Activated T-cell treated with anti-CD3 and anti-CD28 coated beads, Interleukin-2, amount 50 U/mL, for 72 hours (primary cell): ENCODE measurements at regions not wholly inside any gene's neighbourhood (a gene's known extent, or its start where the extent isn't known, plus 50 kb on each side); places are given as distances from the start of the nearest gene placed in this dataset.

Experiments used
- ATAC-seq, 2 donors: fragments of 150-1000 bp; cut with Tn5 transposase; replicated peaks in 1 of 2; 2 replicates each; pipeline ENCODE4 v1.10.0; 2021; ENCODE audit warnings: moderate library complexity in 2 of 2, mild to moderate bottlenecking in 1 of 2
- DNase-seq, 2 donors: peaks; one replicate each; pipeline ENCODE4 v3.0.0; 2021 to 2022; ENCODE audit warnings: mixed read lengths in 1 of 2
- H3K27ac Mint-ChIP-seq: one replicate; pipeline ENCODE4 v1.8.0; 2022; ENCODE audit warnings: mild to moderate bottlenecking, moderate library complexity, mixed read lengths
- H3K27me3 Mint-ChIP-seq: one replicate; pipeline ENCODE4 v1.8.0; 2022; ENCODE audit warnings: low read depth, mixed read lengths
- H3K36me3 Mint-ChIP-seq, 2 donors: one replicate each; pipeline ENCODE4 v1.8.0; 2022; ENCODE audit warnings: mixed read lengths in 2 of 2, mild to moderate bottlenecking in 1 of 2; ENCODE audit not compliant: insufficient read depth in 2 of 2
- H3K4me1 Mint-ChIP-seq: one replicate; pipeline ENCODE4 v1.8.0; 2022; ENCODE audit warnings: low read depth, mixed read lengths
- H3K4me3 Mint-ChIP-seq, 2 donors: one replicate each; pipeline ENCODE4 v1.8.0; 2022; ENCODE audit warnings: mild to moderate bottlenecking in 2 of 2, mixed read lengths in 2 of 2, moderate library complexity in 2 of 2
- H3K9me3 Mint-ChIP-seq, 2 donors: one replicate each; pipeline ENCODE4 v1.8.0; 2022; ENCODE audit warnings: mixed read lengths in 2 of 2

GRCh38 chr5:141783947-141784296 lies 94.3 kb downstream of the PCDH1 start:
- Mint-ChIP-seq H3K9me3 (no peaks in the 10 kb centered on the region), H3K36me3 (no peaks in the 10 kb centered on the region), H3K27me3 (peaks cover 38% of the 10 kb centered on the region), H3K4me1 (peaks cover 7% of the 10 kb centered on the region), H3K4me3 (no peak overlapping the region), H3K27ac (no peak overlapping the region)
- no peak for ATAC-seq
- no peak for DNase-seq

GRCh38 chr5:141783005-141783946 lies 94.9 kb downstream of the PCDH1 start:
- H3K9me3 Mint-ChIP-seq, result no peaks in the 10 kb centered on the region
- DNase-seq (no peak), ATAC-seq (no peak)
- H3K4me3 Mint-ChIP-seq, result no peak overlapping the region
- H3K27me3 Mint-ChIP-seq, result peaks cover 32% of the 10 kb centered on the region
- H3K4me1 Mint-ChIP-seq, result peaks cover 7% of the 10 kb centered on the region
- no peak overlapping the region for H3K27ac Mint-ChIP-seq
- no peaks in the 10 kb centered on the region for H3K36me3 Mint-ChIP-seq

- peaks cover 7% of the 10 kb centered on the region for H3K4me1 Mint-ChIP-seq
- no peak overlapping the region for H3K4me3 Mint-ChIP-seq
- DNase-seq (no peak), ATAC-seq (no peak)
- H3K27me3 Mint-ChIP-seq, result peaks cover 18% of the 10 kb centered on the region
- H3K36me3 Mint-ChIP-seq, result no peaks in the 10 kb centered on the region
- H3K27ac Mint-ChIP-seq, result no peak overlapping the region
- no peaks in the 10 kb centered on the region for H3K9me3 Mint-ChIP-seq
These were observed 96.3 kb downstream of the PCDH1 start for GRCh38 chr5:141781910-141782309.

GRCh38 chr5:141780952-141781781 lies 97.0 kb downstream of the PCDH1 start:
- peaks cover 15% of the 10 kb centered on the region for H3K27me3 Mint-ChIP-seq
- H3K36me3 Mint-ChIP-seq, result no peaks in the 10 kb centered on the region
- no peak overlapping the region for H3K27ac Mint-ChIP-seq
- no peak for DNase-seq
- peaks cover 7% of the 10 kb centered on the region for H3K4me1 Mint-ChIP-seq
- no peak for ATAC-seq
- H3K4me3 Mint-ChIP-seq, result no peak overlapping the region
- no peaks in the 10 kb centered on the region for H3K9me3 Mint-ChIP-seq

GRCh38 chr5:141780240-141780951 lies 97.8 kb downstream of the PCDH1 start:
- no peak for DNase-seq
- H3K9me3 Mint-ChIP-seq, result no peaks in the 10 kb centered on the region
- H3K27ac Mint-ChIP-seq, result no peak overlapping the region
- H3K27me3 Mint-ChIP-seq, result peaks cover 15% of the 10 kb centered on the region
- peaks cover 7% of the 10 kb centered on the region for H3K4me1 Mint-ChIP-seq
- H3K4me3 Mint-ChIP-seq, result no peak overlapping the region
- ATAC-seq, result no peak
- no peaks in the 10 kb centered on the region for H3K36me3 Mint-ChIP-seq

GRCh38 chr5:141779503-141779973 lies 97.5 kb upstream of the ARAP3 start:
- ATAC-seq (no peak), DNase-seq (peak in 1 of 2 donors; percentile 5)
- Mint-ChIP-seq H3K4me1 (peaks cover 7% of the 10 kb centered on the region), H3K4me3 (no peak overlapping the region), H3K9me3 (no peaks in the 10 kb centered on the region), H3K36me3 (no peaks in the 10 kb centered on the region), H3K27me3 (peaks cover 13% of the 10 kb centered on the region), H3K27ac (no peak overlapping the region)

- Mint-ChIP-seq H3K9me3 (no peaks in the 10 kb centered on the region), H3K27me3 (peaks cover 7% of the 10 kb centered on the region), H3K4me1 (peaks cover 7% of the 10 kb centered on the region), H3K27ac (no peak overlapping the region), H3K4me3 (no peak overlapping the region), H3K36me3 (no peaks in the 10 kb centered on the region)
- ATAC-seq (no peak), DNase-seq (no peak)
These were observed 96.7 kb upstream of the ARAP3 start for GRCh38 chr5:141778683-141779082.

GRCh38 chr5:141778206-141778605 lies 96.2 kb upstream of the ARAP3 start:
- peaks cover 7% of the 10 kb centered on the region for H3K27me3 Mint-ChIP-seq
- peaks cover 7% of the 10 kb centered on the region for H3K4me1 Mint-ChIP-seq
- DNase-seq, result no peak

GRCh38 chr5:141777711-141778110 lies 95.7 kb upstream of the ARAP3 start:
- Mint-ChIP-seq H3K4me1 (peaks cover 7% of the 10 kb centered on the region), H3K4me3 (no peak overlapping the region), H3K9me3 (no peaks in the 10 kb centered on the region), H3K27ac (no peak overlapping the region), H3K27me3 (peaks cover 7% of the 10 kb centered on the region), H3K36me3 (no peaks in the 10 kb centered on the region)
- no peak for ATAC-seq
- DNase-seq, result no peak

More at GRCh38 chr5:141778206-141778605, 96.2 kb upstream of the ARAP3 start:
- no peak overlapping the region for H3K4me3 Mint-ChIP-seq
- peak in 1 of 2 donors; percentile 29 for ATAC-seq
- no peaks in the 10 kb centered on the region for H3K9me3 Mint-ChIP-seq
- no peaks in the 10 kb centered on the region for H3K36me3 Mint-ChIP-seq
- no peak overlapping the region for H3K27ac Mint-ChIP-seq

- Mint-ChIP-seq H3K27me3 (peaks cover 9% of the 10 kb centered on the region), H3K9me3 (no peaks in the 10 kb centered on the region), H3K4me3 (no peak overlapping the region), H3K36me3 (no peaks in the 10 kb centered on the region), H3K4me1 (peaks cover 7% of the 10 kb centered on the region), H3K27ac (no peak overlapping the region)
- no peak for ATAC-seq
- DNase-seq, result no peak
These were observed 95.1 kb upstream of the ARAP3 start for GRCh38 chr5:141777130-141777529.

GRCh38 chr5:141773779-141774562 lies 91.9 kb upstream of the ARAP3 start:
- no peak overlapping the region for H3K4me3 Mint-ChIP-seq
- no peak for DNase-seq
- no peaks in the 10 kb centered on the region for H3K9me3 Mint-ChIP-seq
- H3K27me3 Mint-ChIP-seq, result peaks cover 7% of the 10 kb centered on the region
- H3K27ac Mint-ChIP-seq, result no peak overlapping the region
- no peak for ATAC-seq
- H3K36me3 Mint-ChIP-seq, result no peaks in the 10 kb centered on the region
- H3K4me1 Mint-ChIP-seq, result no peaks in the 10 kb centered on the region

- H3K9me3 Mint-ChIP-seq, result no peaks in the 10 kb centered on the region
- DNase-seq, result no peak
- H3K27me3 Mint-ChIP-seq, result peaks cover 7% of the 10 kb centered on the region
- no peak overlapping the region for H3K27ac Mint-ChIP-seq
- no peaks in the 10 kb centered on the region for H3K4me1 Mint-ChIP-seq
- ATAC-seq, result no peak
- no peak overlapping the region for H3K4me3 Mint-ChIP-seq
- H3K36me3 Mint-ChIP-seq, result no peaks in the 10 kb centered on the region
These were observed 90.3 kb upstream of the ARAP3 start for GRCh38 chr5:141772281-141772680.
